ENCODE measurements at regions not wholly inside any gene's neighbourhood (a gene's known extent, or its start where the extent isn't known, plus 50 kb on each side); places are given as distances from the start of the nearest gene placed in this dataset.

DNA sequence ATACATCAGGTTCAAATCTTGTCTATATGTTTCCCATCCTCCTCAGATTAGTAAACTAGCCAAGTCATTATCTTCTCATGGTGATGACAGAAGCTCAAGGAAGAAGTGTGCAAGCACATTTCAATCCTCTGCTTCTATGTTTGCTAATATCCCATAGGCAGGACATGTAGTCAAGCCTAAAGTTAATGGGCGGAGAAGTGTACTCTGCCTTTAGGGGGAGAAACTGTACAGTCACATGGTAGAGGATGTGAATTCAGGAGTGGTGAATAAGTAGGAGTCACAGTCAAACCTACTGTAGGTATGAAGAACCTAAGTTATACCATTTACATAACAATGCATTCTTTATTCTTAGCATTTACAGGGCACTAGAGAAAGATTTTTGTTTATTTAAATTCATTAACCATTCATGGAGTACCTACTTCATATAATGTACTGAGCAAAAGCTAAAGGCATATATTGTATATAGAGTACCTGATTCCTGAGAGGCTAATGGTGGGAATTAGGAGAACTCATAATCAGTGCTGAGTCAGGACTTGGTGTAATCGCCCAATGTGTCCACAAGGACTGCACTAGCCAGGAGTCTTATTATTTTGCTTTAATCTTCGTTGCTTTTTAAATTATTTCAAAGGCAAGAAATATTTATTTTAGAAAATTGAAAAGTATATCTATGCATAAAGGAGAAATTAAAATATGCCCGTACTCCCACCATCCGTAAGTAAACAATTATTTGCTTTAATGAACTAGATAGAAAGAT is 394.3 kb upstream of the ETAA1 start:
- Histone ChIP-seq H3K4me3 (no peak overlapping the region), H3K9me3 (no peaks in the 10 kb centered on the region), H3K36me3 (no peaks in the 10 kb centered on the region), H3K27me3 (no peaks in the 10 kb centered on the region), H3K27ac (no peak overlapping the region), H3K4me1 (no peaks in the 10 kb centered on the region)
- DNase-seq (no peak), ATAC-seq (no peak)
- intact Hi-C loops (cut with DNase I) = no loop called here
- WGBS, 2 donors = 88 to 93% methylated on average over 5 of the region's 5 CpGs
- TF ChIP-seq, protein P1, sequence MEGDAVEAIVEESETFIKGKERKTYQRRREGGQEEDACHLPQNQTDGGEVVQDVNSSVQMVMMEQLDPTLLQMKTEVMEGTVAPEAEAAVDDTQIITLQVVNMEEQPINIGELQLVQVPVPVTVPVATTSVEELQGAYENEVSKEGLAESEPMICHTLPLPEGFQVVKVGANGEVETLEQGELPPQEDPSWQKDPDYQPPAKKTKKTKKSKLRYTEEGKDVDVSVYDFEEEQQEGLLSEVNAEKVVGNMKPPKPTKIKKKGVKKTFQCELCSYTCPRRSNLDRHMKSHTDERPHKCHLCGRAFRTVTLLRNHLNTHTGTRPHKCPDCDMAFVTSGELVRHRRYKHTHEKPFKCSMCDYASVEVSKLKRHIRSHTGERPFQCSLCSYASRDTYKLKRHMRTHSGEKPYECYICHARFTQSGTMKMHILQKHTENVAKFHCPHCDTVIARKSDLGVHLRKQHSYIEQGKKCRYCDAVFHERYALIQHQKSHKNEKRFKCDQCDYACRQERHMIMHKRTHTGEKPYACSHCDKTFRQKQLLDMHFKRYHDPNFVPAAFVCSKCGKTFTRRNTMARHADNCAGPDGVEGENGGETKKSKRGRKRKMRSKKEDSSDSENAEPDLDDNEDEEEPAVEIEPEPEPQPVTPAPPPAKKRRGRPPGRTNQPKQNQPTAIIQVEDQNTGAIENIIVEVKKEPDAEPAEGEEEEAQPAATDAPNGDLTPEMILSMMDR (IDR thresholded peaks at IDR 0.05) = no peak

DNA sequence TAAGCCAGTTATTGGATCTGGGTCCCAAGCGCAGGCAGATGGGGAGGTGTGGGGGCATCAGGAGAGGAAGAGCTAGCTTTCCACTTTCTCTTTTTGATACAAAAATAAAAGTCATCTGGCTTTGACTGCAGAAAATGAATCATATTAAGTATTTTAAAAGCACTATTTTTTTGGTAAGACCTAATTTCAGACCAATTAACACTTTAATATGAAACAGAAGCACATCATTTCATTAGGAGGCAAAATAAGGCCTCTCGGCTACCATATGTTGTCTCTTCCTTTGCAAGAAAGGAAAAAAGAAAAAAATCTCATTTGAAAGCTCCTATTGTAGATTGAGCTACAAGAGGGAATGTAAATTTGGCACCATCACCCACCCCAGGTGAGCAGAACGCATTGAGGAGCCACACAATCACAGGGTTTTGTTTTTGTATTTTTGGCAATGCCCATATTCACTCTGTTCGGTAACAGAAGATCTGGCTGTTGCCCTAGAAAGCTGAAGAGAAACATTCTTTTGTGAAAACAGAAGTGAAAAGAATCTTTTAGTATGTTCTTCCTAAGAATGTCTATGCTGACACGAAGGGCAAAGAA is 390.7 kb upstream of the ETAA1 start:
- Histone ChIP-seq H3K27me3 (no peaks in the 10 kb centered on the region), H3K27ac (no peak overlapping the region), H3K36me3 (no peaks in the 10 kb centered on the region), H3K4me1 (no peaks in the 10 kb centered on the region), H3K9me3 (no peaks in the 10 kb centered on the region), H3K4me3 (no peak overlapping the region)
- intact Hi-C loops (cut with DNase I) = no loop called here
- DNase-seq = no peak
- ATAC-seq = no peak
- 85 to 88% methylated on average over 5 of the region's 5 CpGs for WGBS, 2 donors
- TF ChIP-seq, protein P1 (IDR thresholded peaks at IDR 0.05) = no peak

GRCh38 chr2:67008155-67008554 is 389.0 kb upstream of the ETAA1 start:
- DNase-seq = no peak
- no peaks in the 10 kb centered on the region for H3K9me3 ChIP-seq
- no peaks in the 10 kb centered on the region for H3K4me1 ChIP-seq
- intact Hi-C loops (cut with DNase I) = no loop called here
- no peak for ATAC-seq
- H3K36me3 ChIP-seq = no peaks in the 10 kb centered on the region
- TF ChIP-seq, protein P1 (IDR thresholded peaks at IDR 0.05) = no peak
- no peak overlapping the region for H3K27ac ChIP-seq
- no peak overlapping the region for H3K4me3 ChIP-seq
- H3K27me3 ChIP-seq = no peaks in the 10 kb centered on the region
- 70 to 83% methylated on average over 4 of the region's 4 CpGs for WGBS, 2 donors

- TF ChIP-seq, protein P1 (IDR thresholded peaks at IDR 0.05) = no peak
- Histone ChIP-seq H3K9me3 (no peaks in the 10 kb centered on the region), H3K4me1 (no peaks in the 10 kb centered on the region), H3K27ac (no peak overlapping the region), H3K4me3 (no peak overlapping the region), H3K36me3 (no peaks in the 10 kb centered on the region), H3K27me3 (no peaks in the 10 kb centered on the region)
- ATAC-seq (no peak), DNase-seq (no peak)
- WGBS, 2 donors = 88 to 100% methylated on average over 1 of the region's 1 CpG
- intact Hi-C loops (cut with DNase I) = no loop called here
Measured at GRCh38 chr2:67012165-67012564, 385.0 kb upstream of the ETAA1 start.
